SH-SY5Y (cell line): ENCODE measurements at regions not wholly inside any gene's neighbourhood (a gene's known extent, or its start where the extent isn't known, plus 50 kb on each side); places are given as distances from the start of the nearest gene placed in this dataset.

Source experiments
- GATA2 ChIP-seq: IDR thresholded peaks from 2 replicates; pipeline ENCODE4 v1.6.1; 2011; ENCODE audit warnings: mild to moderate bottlenecking, low read depth, low read length
- GATA3 ChIP-seq: IDR thresholded peaks from 2 replicates; pipeline ENCODE4 v1.6.1; 2011; ENCODE audit warnings: low read depth, mild to moderate bottlenecking, low read length, moderate library complexity

DNA sequence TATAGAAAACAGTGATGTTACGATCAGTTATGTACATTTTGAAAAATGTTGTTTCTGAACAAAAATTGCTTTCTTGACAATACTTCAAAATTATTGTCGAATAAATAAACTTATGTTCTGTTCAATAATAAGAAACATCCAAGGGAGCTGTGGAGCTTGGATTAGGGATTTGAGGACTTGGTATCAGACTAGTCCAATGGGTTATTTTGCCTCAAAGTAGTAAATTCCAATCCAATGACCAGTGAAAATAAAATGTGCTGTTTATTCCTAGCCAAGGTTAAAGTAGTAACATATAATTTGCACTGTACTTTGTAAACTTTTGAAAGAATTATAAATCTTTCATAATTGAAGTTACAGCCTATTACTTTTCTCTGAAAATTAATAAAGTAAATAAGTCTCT, 79.1 kb upstream of the IVNS1ABP start:
- no peak for TF ChIP-seq GATA2
- no peak for TF ChIP-seq GATA3
